B cell (primary cell): ENCODE measurements at regions not wholly inside any gene's neighbourhood (a gene's known extent, or its start where the extent isn't known, plus 50 kb on each side); places are given as distances from the start of the nearest gene placed in this dataset.

Experiments
- CTCF ChIP-seq: fragments of 200-600 bp; IDR thresholded peaks from one replicate; pipeline ENCODE4 v1.8.0; 2022; ENCODE audit warnings: antibody characterized with exemption, mild to moderate bottlenecking
- EZH2 ChIP-seq: IDR thresholded peaks from 2 replicates; pipeline ENCODE4 v1.6.1; 2012; ENCODE audit warnings: borderline replicate concordance, low read depth, mild to moderate bottlenecking, moderate library complexity, low read length; ENCODE audit not compliant: insufficient read depth, poor library complexity, severe bottlenecking

- TF ChIP-seq EZH2: no peak
- no peak for TF ChIP-seq CTCF
These were observed 170.3 kb upstream of the VRK2 start for GRCh38 chr2:57876313-57876712.
